Heart left ventricle (tissue), 16 donors: ENCODE measurements at regions not wholly inside any gene's neighbourhood (a gene's known extent, or its start where the extent isn't known, plus 50 kb on each side); places are given as distances from the start of the nearest gene placed in this dataset.

Experiments used
- ATAC-seq, 4 donors: fragments of 200-7000 bp; cut with Tn5 transposase; one replicate each; pipeline ENCODE4 v1.9.1; 2020 to 2022; ENCODE audit warnings: moderate library complexity in 4 of 4, mild to moderate bottlenecking in 3 of 4, moderate number of reproducible peaks in 1 of 4
- DNase-seq, 5 donors: peaks; one replicate each; pipeline ENCODE4 v3.0.0-alpha.2; 2020
- H3K27ac ChIP-seq, 12 donors: fragments of 200-600 bp; sonication (generic) in 4 of 12; one replicate each; pipeline versions ENCODE4 v1.5.0 to v1.8.0; 2016 to 2022; ENCODE audit warnings: mild to moderate bottlenecking in 2 of 12
- H3K27me3 ChIP-seq, 9 donors: fragments of 200-600 bp; sonication (generic) in 2 of 9; one replicate each; pipeline versions ENCODE4 v1.5.1 to v1.8.0; 2016 to 2022; ENCODE audit warnings: mild to moderate bottlenecking in 3 of 9
- H3K36me3 ChIP-seq, 9 donors: fragments of 200-600 bp; sonication (generic) in 2 of 9; one replicate each; pipeline versions ENCODE4 v1.5.0 to v1.8.0; 2018 to 2022; ENCODE audit warnings: mild to moderate bottlenecking in 2 of 9
- H3K4me1 ChIP-seq, 12 donors: fragments of 200-600 bp; sonication (generic) in 4 of 12; one replicate each; pipeline versions ENCODE4 v1.5.0 to v1.8.0; 2016 to 2022; ENCODE audit warnings: mild to moderate bottlenecking in 3 of 12
- H3K4me3 ChIP-seq, 12 donors: fragments of 200-600 bp; sonication (generic) in 4 of 12; one replicate each; pipeline versions ENCODE4 v1.5.0 to v1.8.0; 2017 to 2022; ENCODE audit warnings: mild to moderate bottlenecking in 9 of 12, moderate library complexity in 4 of 12
- H3K9me3 ChIP-seq, 12 donors: fragments of 200-600 bp; sonication (generic) in 4 of 12; one replicate each; pipeline versions ENCODE4 v1.5.0 to v1.8.0; 2016 to 2022; ENCODE audit warnings: mild to moderate bottlenecking in 1 of 12
- POLR2A ChIP-seq, 2 donors: fragments of 450-650 bp; IDR thresholded peaks; one replicate each; pipeline ENCODE4 v1.6.1; 2017; ENCODE audit warnings: antibody characterized with exemption in 2 of 2, mild to moderate bottlenecking in 2 of 2, moderate library complexity in 2 of 2
- WGBS, 4 donors: extraction: QIAGEN DNeasy Blood & Tissue Kit in 2 of 4; methylation state at CpG; one replicate each; pipeline versions ENCODE4 v1.1.5 to v1.1.7; 2013 to 2018; 5-methylcytosine and 5-hydroxymethylcytosine counted together
- intact Hi-C, 10 donors: fragments of 100-400 bp; cut with DNase I; formaldehyde crosslinking; loops; one replicate each; pipeline versions ENCODE4 v1.11.1 to v1.14.2; 2022
- TF ChIP-seq, protein P1 (sequence below), 12 donors: fragments of 200-600 bp; sonication (generic) in 4 of 12; IDR thresholded peaks; one replicate each; pipeline versions ENCODE4 v1.5.0 to v1.8.0; 2018 to 2022; ENCODE audit warnings: antibody characterized with exemption in 12 of 12, mild to moderate bottlenecking in 5 of 12
- donor health status: ischemic (EF 13 %, LVEDD 7.1; RV severe dilation, severe dysfunction).
- donor health status: healthy with polysubstance abuse.
- donor health status: DM: no; HTN: yes; CAD: no.
- donor health status: DM: no; HTN: no; CAD: no.
- donor health status: ischemic (EF 25% LVEDD 6.9; RV normal size, moderate dysfunction).
- donor health status: ischemic (EF 25% LVEDD 5.7; RV mildly dilated, moderate dysfunction).
- donor health status: healthy.
- donor health status: DM: yes; HTN: yes; CAD: no.
- donor health status: ischemic (EF 35%, LVEDD 5.7; RV mildly dilated, moderate dysfunction).
- donor health status: nonischemic (EF 11% LVEDD 7.7; RV severe dilation, severe dysfunction).
- donor health status: DM: yes; HTN: yes; CAD: no.
- donor health status: PGD.
- donor health status: ischemic (EF 29% LVEDD 5.4; RV normal size, mild dysfunction).
- donor health status: nonischemic (EF 23%, LVEDD 6.1; RV moderate dilation, normal function).

DNA sequence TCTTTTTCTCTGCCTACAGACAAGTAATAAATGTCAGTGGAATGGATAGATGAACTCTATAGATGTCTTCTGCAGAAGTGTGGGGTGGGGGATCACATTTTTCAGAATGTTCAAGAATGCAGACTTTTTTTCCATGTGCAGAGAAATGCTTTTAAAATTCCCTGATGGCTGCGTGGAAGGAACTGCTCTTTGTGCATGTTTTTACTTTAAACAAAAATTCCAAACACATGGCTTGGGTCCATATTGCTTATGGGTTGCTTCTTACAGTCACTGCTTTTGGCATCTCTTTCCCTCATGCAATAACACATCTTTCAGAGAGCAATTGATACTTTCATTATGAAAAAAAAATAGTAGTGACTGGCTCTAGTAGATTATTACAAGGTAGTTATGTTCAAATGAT lies 1053.6 kb downstream of the NLGN4Y start:
- no peak for ATAC-seq
- no peaks in the 10 kb centered on the region for H3K4me1 ChIP-seq
- DNase-seq, result no peak
- TF ChIP-seq, protein P1, sequence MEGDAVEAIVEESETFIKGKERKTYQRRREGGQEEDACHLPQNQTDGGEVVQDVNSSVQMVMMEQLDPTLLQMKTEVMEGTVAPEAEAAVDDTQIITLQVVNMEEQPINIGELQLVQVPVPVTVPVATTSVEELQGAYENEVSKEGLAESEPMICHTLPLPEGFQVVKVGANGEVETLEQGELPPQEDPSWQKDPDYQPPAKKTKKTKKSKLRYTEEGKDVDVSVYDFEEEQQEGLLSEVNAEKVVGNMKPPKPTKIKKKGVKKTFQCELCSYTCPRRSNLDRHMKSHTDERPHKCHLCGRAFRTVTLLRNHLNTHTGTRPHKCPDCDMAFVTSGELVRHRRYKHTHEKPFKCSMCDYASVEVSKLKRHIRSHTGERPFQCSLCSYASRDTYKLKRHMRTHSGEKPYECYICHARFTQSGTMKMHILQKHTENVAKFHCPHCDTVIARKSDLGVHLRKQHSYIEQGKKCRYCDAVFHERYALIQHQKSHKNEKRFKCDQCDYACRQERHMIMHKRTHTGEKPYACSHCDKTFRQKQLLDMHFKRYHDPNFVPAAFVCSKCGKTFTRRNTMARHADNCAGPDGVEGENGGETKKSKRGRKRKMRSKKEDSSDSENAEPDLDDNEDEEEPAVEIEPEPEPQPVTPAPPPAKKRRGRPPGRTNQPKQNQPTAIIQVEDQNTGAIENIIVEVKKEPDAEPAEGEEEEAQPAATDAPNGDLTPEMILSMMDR (IDR thresholded peaks at IDR 0.05), result no peak
- no peak for TF ChIP-seq POLR2A (IDR thresholded peaks at IDR 0.05)
- H3K27me3 ChIP-seq, result no peaks in the 10 kb centered on the region
- no peaks in the 10 kb centered on the region for H3K36me3 ChIP-seq
- no peaks in the 10 kb centered on the region for H3K9me3 ChIP-seq
- intact Hi-C loops, result no loop called here
- H3K27ac ChIP-seq, result no peak overlapping the region
- no peak overlapping the region for H3K4me3 ChIP-seq
- 43 to 69% methylated on average over 1 of the region's 1 CpG; no CpG with 5 or more reads in 2 of the 4 donors for WGBS, 4 donors

DNA sequence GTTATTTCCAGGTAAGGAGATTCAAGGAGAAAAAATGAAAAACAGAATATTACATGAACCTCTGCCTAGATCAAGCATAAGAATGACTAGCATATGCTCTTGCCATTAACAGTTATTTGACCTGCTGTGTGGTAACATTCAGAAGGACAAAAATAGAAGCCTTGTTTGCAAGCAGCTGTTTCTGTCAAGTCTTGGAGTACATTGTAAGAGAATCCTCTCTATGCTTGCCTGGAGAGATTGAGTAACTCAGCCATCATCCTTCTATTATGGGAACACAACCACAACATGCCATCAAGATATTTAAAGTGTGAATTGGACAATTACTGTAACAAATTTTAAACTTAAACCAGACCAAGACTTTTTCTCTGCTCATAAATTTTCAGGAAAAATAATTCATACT lies 1054.4 kb downstream of the NLGN4Y start:
- Histone ChIP-seq H3K9me3 (no peaks in the 10 kb centered on the region), H3K36me3 (no peaks in the 10 kb centered on the region)
- ATAC-seq, result no peak

DNA sequence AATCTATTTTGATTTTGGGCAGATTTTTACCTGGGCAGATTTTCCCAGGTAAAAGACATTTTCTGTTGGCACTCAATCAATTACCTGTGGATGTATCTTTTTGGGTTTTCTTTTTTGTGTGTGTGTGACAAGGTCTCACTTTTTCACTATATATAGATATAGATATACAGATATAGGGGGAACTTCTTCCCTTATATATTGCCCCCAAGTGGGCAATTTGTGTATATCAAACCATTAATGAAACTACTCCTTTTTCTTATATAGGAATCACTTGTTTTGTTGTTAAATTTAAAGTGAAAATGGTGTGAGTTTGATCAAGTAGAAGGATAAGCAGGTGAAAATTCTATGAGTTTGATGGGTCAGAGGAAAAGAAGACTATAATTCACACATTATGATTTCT lies 1054.9 kb downstream of the NLGN4Y start:
- H3K4me1 ChIP-seq, result no peaks in the 10 kb centered on the region
- no peak for DNase-seq
- no peak for ATAC-seq
- H3K27me3 ChIP-seq, result no peaks in the 10 kb centered on the region
- H3K9me3 ChIP-seq, result no peaks in the 10 kb centered on the region
- no peak overlapping the region for H3K4me3 ChIP-seq
- H3K36me3 ChIP-seq, result no peaks in the 10 kb centered on the region
- no peak for TF ChIP-seq POLR2A (IDR thresholded peaks at IDR 0.05)
- TF ChIP-seq, protein P1 (IDR thresholded peaks at IDR 0.05), result no peak
- intact Hi-C loops, result no loop called here
- H3K27ac ChIP-seq, result no peak overlapping the region

More for the DNA sequence above, 1054.4 kb downstream of the NLGN4Y start:
- no peaks in the 10 kb centered on the region for H3K27me3 ChIP-seq
- no peak overlapping the region for H3K4me3 ChIP-seq
- intact Hi-C loops, result no loop called here
- no peaks in the 10 kb centered on the region for H3K4me1 ChIP-seq
- no peak for DNase-seq
- TF ChIP-seq, protein P1 (IDR thresholded peaks at IDR 0.05), result no peak
- no peak for TF ChIP-seq POLR2A (IDR thresholded peaks at IDR 0.05)
- H3K27ac ChIP-seq, result no peak overlapping the region

DNA sequence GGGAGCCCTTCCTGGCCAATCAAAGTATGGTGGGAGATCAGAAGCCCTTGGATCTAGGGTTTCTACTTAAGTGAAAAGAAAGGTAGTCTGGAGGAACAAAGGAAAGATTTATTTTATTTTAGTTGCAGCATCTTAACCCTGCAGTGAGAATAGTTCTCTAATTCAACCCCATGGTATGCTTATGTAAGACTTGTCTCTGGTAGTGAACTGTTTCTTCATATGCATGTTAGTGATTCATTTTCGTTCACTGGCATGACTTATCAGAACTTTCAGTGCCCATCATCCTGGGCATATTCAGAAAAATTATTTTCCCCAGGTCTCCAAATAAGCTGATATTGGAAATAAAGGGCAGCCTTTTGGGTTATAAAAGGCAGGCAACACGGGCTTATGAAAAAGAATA lies 1058.8 kb downstream of the NLGN4Y start:
- DNase-seq (no peak), ATAC-seq (no peak)
- WGBS, 4 donors, result 64 to 72% methylated on average over 2 of the region's 2 CpGs; no CpG with 5 or more reads in 2 of the 4 donors
- Histone ChIP-seq H3K9me3 (no peaks in the 10 kb centered on the region), H3K27me3 (no peaks in the 10 kb centered on the region), H3K36me3 (no peaks in the 10 kb centered on the region), H3K4me3 (no peak overlapping the region), H3K27ac (no peak overlapping the region), H3K4me1 (no peaks in the 10 kb centered on the region)
- intact Hi-C loops, result no loop called here
- TF ChIP-seq, protein P1 (IDR thresholded peaks at IDR 0.05), result no peak
- no peak for TF ChIP-seq POLR2A (IDR thresholded peaks at IDR 0.05)
